Daoy (cell line): ENCODE measurements at regions not wholly inside any gene's neighbourhood (a gene's known extent, or its start where the extent isn't known, plus 50 kb on each side); places are given as distances from the start of the nearest gene placed in this dataset.
"Not testable (repeated sequence)": the region's sequence is repeated elsewhere in the genome, so short reads cannot be mapped to it uniquely, and the experiment has no call there.

Experiments
- DNase-seq: peaks from one replicate; pipeline ENCODE4 v3.0.0-alpha.2; 2015; ENCODE audit warnings: low read depth

GRCh38 chr14:65834812-65835211 lies 422.3 kb downstream of the FUT8 start:
- no peak for DNase-seq

GRCh38 chr14:65835501-65835900 lies 423.0 kb downstream of the FUT8 start:
- no peak for DNase-seq

- DNase-seq = no peak
Measured at GRCh38 chr14:65838565-65838964, 426.0 kb downstream of the FUT8 start.

- no peak for DNase-seq
Measured at GRCh38 chr14:65840118-65840751, 427.7 kb downstream of the FUT8 start.

- no peak for DNase-seq
Measured at GRCh38 chr14:65840786-65841185, 428.3 kb downstream of the FUT8 start.

- no peak for DNase-seq
Measured at GRCh38 chr14:65846196-65846868, 433.8 kb downstream of the FUT8 start.

- no peak for DNase-seq
Measured at GRCh38 chr14:65847075-65847847, 434.7 kb downstream of the FUT8 start.

- DNase-seq = not testable (repeated sequence)
Measured at GRCh38 chr14:65847931-65848330, 435.4 kb downstream of the FUT8 start.

- DNase-seq = no peak
Measured at GRCh38 chr14:65849091-65849490, 436.6 kb downstream of the FUT8 start.

GRCh38 chr14:65849558-65849957 lies 437.0 kb downstream of the FUT8 start:
- no peak for DNase-seq

GRCh38 chr14:65850429-65851135 lies 438.1 kb downstream of the FUT8 start:
- no peak for DNase-seq

GRCh38 chr14:65852689-65853088 lies 440.2 kb downstream of the FUT8 start:
- DNase-seq = no peak

GRCh38 chr14:65853407-65853955 lies 441.0 kb downstream of the FUT8 start:
- DNase-seq = no peak

- no peak for DNase-seq
Measured at GRCh38 chr14:65854215-65854614, 441.7 kb downstream of the FUT8 start.

GRCh38 chr14:65860956-65861611 lies 448.6 kb downstream of the FUT8 start:
- no peak for DNase-seq

- no peak for DNase-seq
Measured at GRCh38 chr14:65864549-65864948, 452.0 kb downstream of the FUT8 start.

- DNase-seq = no peak
Measured at GRCh38 chr14:65864984-65865383, 452.5 kb downstream of the FUT8 start.

GRCh38 chr14:65866448-65866847 lies 453.9 kb downstream of the FUT8 start:
- DNase-seq = no peak

- no peak for DNase-seq
Measured at GRCh38 chr14:65866886-65867285, 454.4 kb downstream of the FUT8 start.

GRCh38 chr14:65867333-65867732 lies 454.8 kb downstream of the FUT8 start:
- DNase-seq = no peak

GRCh38 chr14:65872536-65872935 lies 460.0 kb downstream of the FUT8 start:
- DNase-seq = no peak
